Memory B cell (primary cell): ENCODE measurements at regions not wholly inside any gene's neighbourhood (a gene's known extent, or its start where the extent isn't known, plus 50 kb on each side); places are given as distances from the start of the nearest gene placed in this dataset.

Experiments used
- ATAC-seq: fragments of 150-1000 bp; cut with Tn5 transposase; 2 replicates; pipeline ENCODE4 v1.10.0; 2021; ENCODE audit warnings: low read depth, mild to moderate bottlenecking, moderate library complexity
- DNase-seq, 2 donors: peaks; one replicate each; pipeline ENCODE4 v3.0.0; 2022; ENCODE audit warnings: low spot score in 2 of 2
- H3K27ac Mint-ChIP-seq: one replicate; pipeline ENCODE4 v1.8.0; 2022; ENCODE audit warnings: mild to moderate bottlenecking, moderate library complexity, mixed read lengths
- H3K27me3 Mint-ChIP-seq: one replicate; pipeline ENCODE4 v1.8.0; 2022; ENCODE audit warnings: mixed read lengths
- H3K36me3 Mint-ChIP-seq: one replicate; pipeline ENCODE4 v1.8.0; 2022; ENCODE audit warnings: mild to moderate bottlenecking, mixed read lengths
- H3K4me1 Mint-ChIP-seq: one replicate; pipeline ENCODE4 v1.8.0; 2022; ENCODE audit warnings: mixed read lengths
- H3K4me3 Mint-ChIP-seq: one replicate; pipeline ENCODE4 v1.8.0; 2022; ENCODE audit warnings: mild to moderate bottlenecking, moderate library complexity, mixed read lengths
- H3K9me3 Mint-ChIP-seq: one replicate; pipeline ENCODE4 v1.8.0; 2022; ENCODE audit warnings: mixed read lengths

DNA sequence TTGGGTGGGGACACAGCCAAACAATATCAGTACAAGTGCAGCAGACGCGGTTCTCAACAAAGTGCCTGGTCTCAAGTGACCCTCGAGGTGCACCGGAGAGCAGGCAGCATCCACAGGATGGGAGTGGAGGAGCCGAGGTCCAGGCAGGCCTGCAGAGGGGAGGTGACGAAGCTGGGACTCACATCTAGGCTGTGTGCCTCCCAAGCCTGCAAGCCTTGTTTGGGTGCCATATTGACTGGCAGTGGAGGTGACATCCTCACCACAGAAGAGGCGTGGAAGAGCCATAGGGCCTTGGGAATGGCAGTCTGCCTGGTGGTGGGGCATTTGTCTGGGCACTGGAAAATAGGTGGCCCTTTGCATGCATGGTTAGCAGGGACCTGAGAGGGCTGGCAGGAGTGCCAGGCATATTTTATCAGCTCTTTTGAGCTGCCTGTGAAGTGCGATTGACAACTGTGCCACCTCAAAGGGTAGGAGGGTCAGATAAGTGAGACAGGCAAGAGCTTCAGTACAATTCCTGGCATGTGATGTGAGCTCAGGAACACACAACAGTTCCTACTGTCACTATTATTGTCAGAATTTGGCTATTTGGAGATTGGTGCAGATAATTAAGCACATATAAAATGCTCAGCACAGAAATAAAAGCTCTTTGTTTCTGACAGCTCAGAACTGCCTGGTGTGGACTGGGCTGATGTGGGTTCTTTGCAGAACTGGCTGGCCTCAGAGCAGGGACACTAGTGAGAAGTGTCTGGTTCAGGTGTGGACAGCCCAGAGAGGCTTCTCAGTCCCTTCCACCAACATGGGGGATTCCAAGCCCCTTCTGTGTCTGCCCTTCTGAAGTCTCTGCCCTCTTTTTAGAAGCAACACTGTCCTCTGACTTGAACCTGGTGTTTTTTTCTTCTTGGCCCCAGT is 347.6 kb upstream of the AJAP1 start:
- peaks cover 4% of the 10 kb centered on the region for H3K27me3 Mint-ChIP-seq
- no peak for ATAC-seq
- DNase-seq = no peak
- H3K4me1 Mint-ChIP-seq = peaks cover 4% of the 10 kb centered on the region
- H3K4me3 Mint-ChIP-seq = no peak overlapping the region
- no peak overlapping the region for H3K27ac Mint-ChIP-seq
- peaks cover 7% of the 10 kb centered on the region for H3K36me3 Mint-ChIP-seq
- H3K9me3 Mint-ChIP-seq = peaks cover 8% of the 10 kb centered on the region

DNA sequence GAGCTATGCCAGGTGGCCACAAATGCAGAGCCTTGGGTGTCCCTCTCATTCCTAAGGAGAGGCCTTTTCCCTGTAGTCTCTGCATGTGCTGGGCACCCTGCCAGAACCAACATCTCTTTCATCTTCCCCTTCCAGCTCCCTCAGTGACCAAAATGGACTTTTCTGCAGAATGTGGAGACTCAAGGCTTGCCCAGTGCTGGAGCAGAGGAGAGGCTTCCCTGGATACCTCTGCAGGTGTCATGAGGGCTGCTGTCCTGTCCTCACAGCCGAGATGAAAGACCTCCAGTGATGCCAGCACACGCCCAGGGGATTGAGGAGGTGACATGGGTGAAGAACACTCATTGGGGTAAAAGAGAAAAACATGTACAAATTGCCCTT is 347.0 kb upstream of the AJAP1 start:
- ATAC-seq = no peak
- DNase-seq = no peak
- Mint-ChIP-seq H3K9me3 (peaks cover 8% of the 10 kb centered on the region), H3K36me3 (peaks cover 7% of the 10 kb centered on the region), H3K4me3 (no peak overlapping the region), H3K27ac (no peak overlapping the region), H3K27me3 (peaks cover 4% of the 10 kb centered on the region), H3K4me1 (peaks cover 4% of the 10 kb centered on the region)

DNA sequence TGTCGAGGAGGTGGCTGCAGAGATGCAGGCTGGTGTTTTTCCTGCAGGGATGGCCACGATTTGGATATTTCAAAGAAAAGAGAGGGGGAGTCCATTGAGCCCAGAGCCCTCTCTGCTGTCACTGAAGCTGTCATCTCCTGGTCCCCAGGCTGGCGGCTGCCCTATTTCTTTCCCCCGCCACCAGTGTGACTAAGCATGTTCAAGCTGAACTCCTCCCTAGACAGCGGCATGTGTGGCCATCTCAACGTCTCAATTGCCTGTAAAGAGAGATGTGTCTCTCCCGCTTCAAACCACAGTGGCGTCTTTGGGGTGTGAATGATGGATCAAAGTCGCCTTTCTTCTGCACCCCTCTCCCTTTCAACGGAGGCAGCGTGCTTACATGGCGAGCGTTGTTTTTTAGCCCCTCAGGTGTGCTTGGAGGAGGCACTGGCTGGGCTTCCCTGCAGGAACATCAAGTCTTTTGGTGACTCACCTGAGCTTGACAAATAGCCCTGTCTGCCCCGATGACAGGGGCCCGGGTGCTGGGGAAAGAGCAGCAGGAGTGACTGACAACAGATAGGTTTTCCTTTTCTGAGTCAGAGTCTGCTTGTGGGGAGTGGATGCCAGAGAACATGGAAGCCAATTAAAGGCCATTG is 346.4 kb upstream of the AJAP1 start:
- DNase-seq = no peak
- H3K9me3 Mint-ChIP-seq = peaks cover 4% of the 10 kb centered on the region
- no peak overlapping the region for H3K27ac Mint-ChIP-seq
- H3K4me3 Mint-ChIP-seq = no peak overlapping the region
- H3K4me1 Mint-ChIP-seq = peaks cover 4% of the 10 kb centered on the region
- peaks cover 5% of the 10 kb centered on the region for H3K36me3 Mint-ChIP-seq
- no peak for ATAC-seq
- H3K27me3 Mint-ChIP-seq = peaks cover 4% of the 10 kb centered on the region

DNA sequence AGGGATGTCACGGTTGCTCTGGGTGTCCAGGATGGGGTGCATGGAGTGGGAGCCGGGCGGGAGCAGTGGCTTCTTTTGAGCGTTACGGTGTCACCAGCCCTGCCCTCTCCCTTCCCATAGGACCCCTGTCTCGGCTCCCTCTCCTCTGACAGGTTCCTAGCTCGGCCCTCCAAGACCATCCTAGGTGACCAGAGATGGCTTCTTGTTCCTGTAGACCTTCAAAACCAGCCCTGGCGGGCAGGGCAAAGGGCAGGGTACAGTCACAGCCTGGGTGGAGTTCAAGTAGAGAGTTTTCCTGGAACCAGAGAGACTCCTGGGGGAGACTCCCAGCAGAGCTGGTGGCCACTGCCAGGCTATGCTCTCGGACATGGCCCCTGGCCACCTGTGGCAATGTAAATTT is 345.6 kb upstream of the AJAP1 start:
- Mint-ChIP-seq H3K27me3 (peaks cover 2% of the 10 kb centered on the region), H3K27ac (no peak overlapping the region), H3K9me3 (peaks cover 3% of the 10 kb centered on the region), H3K36me3 (peaks cover 2% of the 10 kb centered on the region), H3K4me1 (peaks cover 4% of the 10 kb centered on the region), H3K4me3 (no peak overlapping the region)
- ATAC-seq (no peak), DNase-seq (no peak)

DNA sequence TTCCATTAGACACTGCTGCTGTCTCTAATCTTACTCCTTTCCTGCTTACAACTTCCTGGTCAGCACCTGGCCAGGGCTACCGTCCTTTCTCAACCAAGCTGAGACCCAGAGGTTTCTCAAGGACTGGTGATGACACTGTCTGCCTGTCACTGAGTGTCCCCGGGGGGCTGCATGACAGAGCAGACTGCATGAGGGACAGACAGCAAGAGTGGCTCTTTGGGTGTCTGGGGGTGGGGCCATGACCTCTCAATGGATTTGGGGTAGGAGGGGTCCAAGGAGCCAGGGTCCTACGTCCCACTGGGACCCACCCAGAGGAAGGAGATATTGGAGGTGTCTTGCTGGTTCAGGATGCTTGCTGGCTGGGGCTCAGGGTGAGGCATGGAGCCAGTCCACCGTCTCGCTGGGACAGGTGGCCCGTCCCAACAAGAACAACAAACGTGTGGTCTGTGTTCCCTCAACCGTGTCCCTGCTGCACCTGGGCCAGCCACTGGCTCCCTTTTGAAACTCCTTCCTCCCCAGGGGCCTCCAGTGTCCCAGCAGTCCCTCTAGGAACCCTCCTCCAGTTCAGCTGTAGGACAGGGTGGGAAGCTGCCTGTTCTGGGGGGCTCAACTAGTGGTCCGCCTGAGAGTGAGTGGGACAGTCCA is 344.6 kb upstream of the AJAP1 start:
- Mint-ChIP-seq H3K36me3 (peaks cover 2% of the 10 kb centered on the region), H3K4me3 (no peak overlapping the region), H3K27me3 (peaks cover 2% of the 10 kb centered on the region), H3K27ac (no peak overlapping the region), H3K4me1 (peaks cover 4% of the 10 kb centered on the region), H3K9me3 (peaks cover 7% of the 10 kb centered on the region)
- ATAC-seq (no peak), DNase-seq (no peak)

DNA sequence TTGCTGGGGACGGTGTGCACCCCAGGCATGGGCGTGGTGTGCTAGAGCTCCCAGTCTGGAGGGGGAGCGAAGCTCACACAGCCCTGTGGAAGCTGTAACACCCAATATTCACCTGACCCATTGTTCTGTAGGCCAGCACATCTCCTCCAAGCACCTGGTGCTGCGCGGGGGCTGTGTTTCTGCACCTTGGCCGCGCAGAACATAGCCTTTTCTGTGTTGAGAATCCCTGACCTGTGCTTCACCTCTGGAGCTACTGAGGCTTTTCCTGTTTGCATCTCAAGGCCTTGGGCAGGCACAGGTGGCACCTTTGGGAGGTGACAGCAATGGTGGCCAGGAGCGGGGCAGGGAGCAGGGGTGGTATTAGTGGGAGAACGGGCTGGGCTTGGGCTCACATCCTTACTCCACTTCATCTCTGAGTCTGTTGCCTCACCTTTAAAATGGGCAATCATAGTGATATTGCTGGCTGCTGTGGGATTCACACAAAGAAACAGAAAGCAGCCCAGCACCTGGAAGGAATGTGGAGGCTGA is 343.9 kb upstream of the AJAP1 start:
- ATAC-seq = no peak
- Mint-ChIP-seq H3K27ac (no peak overlapping the region), H3K36me3 (peaks cover 4% of the 10 kb centered on the region), H3K27me3 (peaks cover 2% of the 10 kb centered on the region), H3K4me3 (no peak overlapping the region), H3K4me1 (peaks cover 4% of the 10 kb centered on the region), H3K9me3 (peaks cover 11% of the 10 kb centered on the region)
- DNase-seq = no peak

- Mint-ChIP-seq H3K27me3 (peaks cover 8% of the 10 kb centered on the region), H3K9me3 (peaks cover 16% of the 10 kb centered on the region), H3K4me1 (peaks cover 4% of the 10 kb centered on the region), H3K36me3 (peaks cover 4% of the 10 kb centered on the region), H3K27ac (no peak overlapping the region), H3K4me3 (no peak overlapping the region)
- ATAC-seq (no peak), DNase-seq (no peak)
These were observed 342.4 kb upstream of the AJAP1 start for GRCh38 chr1:4312024-4312423.

DNA sequence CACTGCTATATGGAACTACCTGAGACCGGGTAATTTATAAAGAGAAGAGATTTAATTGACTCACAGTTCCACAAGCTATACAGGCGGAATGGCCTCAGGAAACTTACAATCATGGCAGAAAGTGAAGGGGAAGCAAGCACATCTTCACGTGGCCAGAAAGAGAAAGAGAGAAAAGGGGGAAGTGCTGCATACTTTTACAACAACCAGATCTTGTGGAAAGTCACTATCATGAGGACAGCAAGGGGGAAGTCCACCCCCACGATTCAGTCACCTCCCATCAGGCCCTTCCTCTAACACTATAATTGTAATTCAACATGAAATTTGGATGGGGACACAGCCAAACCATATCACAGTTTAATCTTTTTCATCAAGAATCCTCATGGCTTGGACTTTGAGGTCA is 339.2 kb upstream of the AJAP1 start:
- Mint-ChIP-seq H3K4me3 (no peak overlapping the region), H3K4me1 (no peaks in the 10 kb centered on the region)

DNA sequence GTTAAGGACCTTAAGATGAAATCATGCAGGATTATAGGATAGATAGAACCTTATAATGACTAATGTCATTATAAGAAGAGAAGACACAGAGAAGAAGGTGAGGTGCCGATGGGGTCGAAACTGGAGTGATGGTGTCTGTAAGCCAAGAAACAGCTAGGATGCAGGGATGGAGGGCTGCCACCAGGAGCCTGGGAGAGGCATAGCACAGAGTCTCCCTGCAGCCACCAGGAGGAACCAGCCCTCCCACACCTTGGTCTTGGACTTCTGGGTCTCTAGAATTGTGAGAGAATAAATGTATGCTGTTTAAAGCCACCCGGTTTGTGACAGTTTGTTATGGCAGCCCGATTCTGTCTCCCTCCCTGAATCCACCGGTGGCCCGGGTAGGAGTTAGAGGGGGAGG is 337.2 kb upstream of the AJAP1 start:
- Mint-ChIP-seq H3K4me1 (no peaks in the 10 kb centered on the region), H3K9me3 (peaks cover 18% of the 10 kb centered on the region), H3K27me3 (peaks cover 8% of the 10 kb centered on the region), H3K4me3 (no peak overlapping the region), H3K27ac (no peak overlapping the region), H3K36me3 (peaks cover 4% of the 10 kb centered on the region)
- DNase-seq = no peak
- ATAC-seq = no peak

More for the DNA sequence above, 339.2 kb upstream of the AJAP1 start:
- H3K36me3 Mint-ChIP-seq = peaks cover 4% of the 10 kb centered on the region
- peaks cover 16% of the 10 kb centered on the region for H3K9me3 Mint-ChIP-seq
- ATAC-seq (no peak), DNase-seq (no peak)
- no peak overlapping the region for H3K27ac Mint-ChIP-seq
- peaks cover 11% of the 10 kb centered on the region for H3K27me3 Mint-ChIP-seq

- Mint-ChIP-seq H3K27ac (no peak overlapping the region), H3K9me3 (peaks cover 15% of the 10 kb centered on the region), H3K27me3 (peaks cover 8% of the 10 kb centered on the region), H3K4me1 (no peaks in the 10 kb centered on the region), H3K36me3 (peaks cover 2% of the 10 kb centered on the region), H3K4me3 (no peak overlapping the region)
- no peak for ATAC-seq
- no peak for DNase-seq
These were observed 335.7 kb upstream of the AJAP1 start for GRCh38 chr1:4318720-4319119.

- ATAC-seq = no peak
- peaks cover 8% of the 10 kb centered on the region for H3K27me3 Mint-ChIP-seq
These were observed 334.9 kb upstream of the AJAP1 start for GRCh38 chr1:4319496-4319895.

DNA sequence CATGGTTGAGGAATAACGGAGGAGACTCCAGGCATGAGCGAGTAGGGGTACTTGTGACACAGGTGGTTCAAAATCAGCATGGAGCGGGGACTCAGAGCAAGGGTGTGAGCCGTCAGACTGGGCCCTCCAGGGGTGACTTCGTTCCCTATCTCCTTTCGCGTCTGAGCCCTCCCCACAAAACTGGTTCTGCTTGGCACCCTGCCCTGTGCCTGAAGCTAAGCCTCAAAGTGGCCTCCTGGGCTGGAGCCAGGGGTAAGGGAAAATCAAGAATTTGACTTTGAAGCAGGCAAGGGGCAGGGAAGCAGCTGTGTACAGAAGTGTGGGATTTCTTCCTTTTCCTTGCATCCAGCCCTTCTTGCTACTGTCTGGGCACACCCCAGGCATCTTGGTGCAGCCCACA is 331.5 kb upstream of the AJAP1 start:
- Mint-ChIP-seq H3K4me1 (no peaks in the 10 kb centered on the region), H3K27ac (no peak overlapping the region), H3K27me3 (peaks cover 5% of the 10 kb centered on the region), H3K9me3 (peaks cover 2% of the 10 kb centered on the region), H3K36me3 (no peaks in the 10 kb centered on the region), H3K4me3 (no peak overlapping the region)
- no peak for DNase-seq
- ATAC-seq = no peak

More at GRCh38 chr1:4319496-4319895, 334.9 kb upstream of the AJAP1 start:
- DNase-seq = no peak
- Mint-ChIP-seq H3K4me1 (no peaks in the 10 kb centered on the region), H3K9me3 (peaks cover 14% of the 10 kb centered on the region), H3K27ac (no peak overlapping the region), H3K36me3 (peaks cover 2% of the 10 kb centered on the region), H3K4me3 (no peak overlapping the region)

GRCh38 chr1:4323309-4323708 is 331.1 kb upstream of the AJAP1 start:
- ATAC-seq = no peak
- no peaks in the 10 kb centered on the region for H3K36me3 Mint-ChIP-seq
- no peaks in the 10 kb centered on the region for H3K4me1 Mint-ChIP-seq
- H3K27ac Mint-ChIP-seq = no peak overlapping the region
- peaks cover 5% of the 10 kb centered on the region for H3K27me3 Mint-ChIP-seq
- no peak overlapping the region for H3K4me3 Mint-ChIP-seq
- DNase-seq = no peak
- peaks cover 2% of the 10 kb centered on the region for H3K9me3 Mint-ChIP-seq

DNA sequence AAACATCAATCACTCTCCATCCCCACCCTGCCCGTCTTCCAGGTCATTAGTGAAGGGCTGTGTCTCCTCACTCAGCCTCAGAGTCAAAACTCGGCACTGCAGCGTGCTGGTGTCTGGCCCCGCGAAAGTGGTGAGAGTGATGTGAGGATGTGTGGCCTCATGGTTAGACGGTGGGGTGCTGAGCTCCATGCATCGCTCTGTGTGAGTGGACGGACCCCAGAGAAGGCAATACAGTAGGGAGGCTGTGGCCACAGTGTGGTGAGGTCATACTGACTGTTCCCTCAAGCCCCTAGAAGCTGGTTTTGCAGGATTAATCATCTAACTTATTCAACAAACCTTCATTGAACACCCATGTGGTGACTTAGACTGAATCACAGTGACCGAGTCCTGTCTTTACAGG is 329.9 kb upstream of the AJAP1 start:
- Mint-ChIP-seq H3K27ac (no peak overlapping the region), H3K9me3 (peaks cover 2% of the 10 kb centered on the region), H3K4me1 (no peaks in the 10 kb centered on the region), H3K27me3 (peaks cover 10% of the 10 kb centered on the region), H3K4me3 (no peak overlapping the region), H3K36me3 (no peaks in the 10 kb centered on the region)
- DNase-seq = no peak
- ATAC-seq = no peak
